ENCODE measurements at regions not wholly inside any gene's neighbourhood (a gene's known extent, or its start where the extent isn't known, plus 50 kb on each side); places are given as distances from the start of the nearest gene placed in this dataset.

DNA sequence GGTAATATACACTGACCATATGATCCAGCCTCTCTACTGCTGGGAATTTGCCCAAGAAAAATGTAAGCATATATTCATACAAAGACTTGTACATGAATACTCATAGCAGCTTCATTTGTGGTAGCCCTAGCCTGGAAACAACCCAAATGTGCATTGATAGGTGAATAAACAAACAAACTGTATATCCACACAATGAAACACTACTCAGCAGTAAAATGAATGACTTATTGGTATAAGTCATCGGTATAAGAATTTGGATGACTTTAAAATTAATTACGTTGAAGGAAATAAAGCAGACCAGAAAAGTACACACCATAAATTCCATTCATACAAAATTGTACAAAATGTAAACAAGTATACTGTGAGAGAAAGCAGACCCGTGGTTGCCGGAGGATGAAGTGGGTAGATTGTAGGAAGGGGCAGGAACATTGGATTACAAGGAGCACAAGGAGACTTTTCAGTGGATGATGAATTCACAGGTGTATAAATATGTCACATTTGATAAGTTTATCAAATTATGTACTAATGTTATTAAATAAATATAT, 376.7 kb downstream of the TDRD15 start:
- DNase-seq (ENCODE audit: low read depth in 2 of 2) = no peak

DNA sequence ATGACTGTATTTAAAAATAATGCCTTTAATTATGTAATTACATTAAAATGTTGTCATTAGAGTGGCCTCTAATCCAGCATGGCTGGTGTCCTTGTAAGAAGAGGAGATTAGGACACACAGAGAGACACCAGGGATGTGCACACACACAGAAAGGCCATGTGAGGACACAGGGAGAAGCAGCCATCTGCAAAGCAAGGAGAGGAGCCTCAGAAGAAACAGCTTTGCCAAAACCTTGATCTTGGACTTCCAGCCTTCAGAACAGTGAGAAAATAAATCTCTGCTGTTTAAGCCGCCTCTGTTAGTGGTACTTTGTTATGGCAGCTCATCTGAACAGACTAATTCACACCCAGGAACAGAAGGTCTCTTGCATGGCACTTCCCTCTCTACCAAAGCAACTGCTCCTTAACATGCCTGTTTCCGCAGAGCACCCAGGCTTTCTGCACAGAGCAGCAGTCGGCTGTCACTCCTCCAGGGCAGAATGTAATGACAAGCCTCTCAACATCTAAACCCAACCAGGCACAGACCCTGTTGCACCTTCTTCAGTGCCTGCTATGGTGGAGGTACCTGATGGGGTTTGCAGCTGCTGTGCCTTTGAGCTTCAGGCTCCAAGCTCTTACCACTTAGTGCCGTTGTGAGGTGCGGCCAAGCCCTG, 377.7 kb downstream of the TDRD15 start:
- DNase-seq (ENCODE audit: low read depth in 2 of 2) = no peak

DNA sequence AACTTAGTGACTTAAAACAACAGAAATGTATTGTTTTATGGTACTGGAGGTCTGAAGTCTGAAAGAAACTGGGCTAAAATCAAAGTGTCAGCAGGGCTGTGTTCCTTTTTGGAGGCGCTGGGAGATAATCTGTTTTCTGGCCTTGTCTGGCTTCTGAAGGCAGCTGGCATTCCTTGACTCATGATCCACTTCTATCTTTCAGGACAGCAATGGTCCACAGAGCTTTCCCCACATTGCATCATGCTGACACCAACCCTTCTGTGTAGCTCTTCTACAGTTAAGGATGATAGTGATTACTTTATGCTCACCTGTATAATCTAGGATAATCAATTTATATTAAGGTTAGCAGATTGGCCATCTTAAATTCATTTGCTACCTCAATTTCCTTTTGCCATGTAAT, 392.1 kb downstream of the TDRD15 start:
- no peak for DNase-seq (ENCODE audit: low read depth in 2 of 2)

DNA sequence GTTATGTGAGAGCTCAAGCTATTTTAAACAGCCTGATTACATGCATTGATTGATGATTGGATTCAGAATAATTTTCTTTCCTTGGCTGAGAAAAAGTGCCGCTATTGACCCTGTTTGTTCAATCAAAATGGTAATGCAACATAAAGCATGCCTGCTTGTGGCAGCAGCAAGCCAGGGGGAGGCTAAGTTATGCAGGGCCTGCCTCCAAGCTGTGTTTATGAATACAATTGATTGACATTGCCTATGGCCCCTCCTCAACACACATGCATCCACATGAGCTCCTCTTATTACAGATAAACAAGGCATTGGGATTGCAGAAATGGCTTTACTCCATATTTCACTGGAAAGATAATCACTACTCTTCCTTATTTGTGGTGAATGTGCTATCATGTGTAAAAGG, 395.6 kb downstream of the TDRD15 start:
- DNase-seq (ENCODE audit: low read depth in 2 of 2) = no peak

DNA sequence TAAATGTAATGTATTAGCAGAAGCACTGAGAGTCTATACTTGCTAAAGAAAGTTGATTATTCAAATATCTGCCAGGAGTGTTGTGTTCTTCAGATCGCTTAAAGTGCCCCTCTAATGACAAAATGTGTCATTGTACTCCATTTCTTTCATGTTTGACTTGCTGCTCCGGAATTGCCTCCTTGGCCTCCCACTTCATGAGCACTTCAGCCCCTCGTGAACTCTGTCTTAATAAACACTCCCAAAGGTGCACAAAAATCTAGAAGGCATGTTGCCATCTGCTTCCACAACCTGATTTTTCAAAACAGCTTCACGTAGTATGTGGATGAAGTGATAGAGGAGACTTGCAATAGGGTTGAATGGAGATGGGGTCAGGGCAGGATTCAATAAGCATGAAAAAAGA, 396.1 kb downstream of the TDRD15 start:
- no peak for DNase-seq (ENCODE audit: low read depth in 2 of 2)

DNA sequence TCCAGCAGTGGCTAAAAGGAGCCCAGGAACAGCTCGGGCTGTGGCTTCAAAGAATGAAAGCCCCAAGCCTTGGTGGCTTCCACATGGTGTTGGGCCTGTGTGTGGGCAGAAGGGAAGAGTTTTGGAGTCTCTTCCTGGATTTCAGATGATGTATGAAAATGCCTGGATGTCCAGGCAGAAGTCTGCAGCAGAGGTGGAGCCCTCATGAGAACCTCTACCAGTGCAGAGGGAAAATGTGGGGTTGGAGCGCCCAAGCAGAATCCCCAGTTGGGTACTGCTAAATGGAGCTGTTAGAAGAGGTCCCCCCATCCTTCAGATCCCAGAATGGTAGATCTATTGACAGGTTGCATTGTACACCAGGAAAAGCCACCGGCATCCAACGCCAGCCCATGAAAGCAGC, 412.1 kb downstream of the TDRD15 start:
- no peak for DNase-seq (ENCODE audit: low read depth in 2 of 2)

DNA sequence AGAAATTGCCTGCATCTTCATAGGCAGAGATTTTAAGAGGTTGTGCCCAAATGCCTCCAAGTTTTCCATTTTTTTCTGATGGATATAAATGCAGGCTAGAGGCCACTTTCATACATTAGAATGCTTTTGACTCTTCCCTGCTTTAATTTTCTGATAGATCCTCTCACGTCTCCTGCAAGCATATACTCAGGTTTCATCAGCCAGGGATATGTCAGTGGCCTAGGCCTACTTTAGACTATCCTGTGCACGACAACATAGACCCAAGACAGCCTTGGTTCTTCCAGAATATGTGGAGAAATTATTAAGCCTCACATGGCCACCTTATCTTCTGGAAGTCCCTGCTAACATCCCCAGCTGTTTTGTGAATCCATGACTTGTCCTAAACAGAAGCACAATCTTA, 415.9 kb downstream of the TDRD15 start:
- DNase-seq (ENCODE audit: low read depth in 2 of 2) = no peak

DNA sequence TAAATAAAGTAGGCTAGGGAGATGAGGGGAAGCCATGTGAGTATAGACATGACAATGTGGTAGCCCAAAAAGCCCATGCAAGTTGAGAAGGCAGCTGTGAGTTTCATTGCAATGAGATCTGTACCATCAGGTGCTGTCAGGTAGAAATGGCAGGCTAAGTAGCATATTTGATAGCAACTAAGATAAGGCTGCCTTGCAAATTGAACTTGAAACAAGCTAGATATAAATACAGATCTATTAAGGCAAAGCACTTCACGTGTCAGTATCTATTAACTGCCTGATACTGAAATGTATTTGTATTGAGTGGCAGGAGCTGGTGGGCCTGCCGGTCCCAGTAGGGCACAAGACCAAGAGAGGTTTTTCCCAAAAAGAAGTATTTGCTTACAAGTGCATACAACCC, 419.9 kb downstream of the TDRD15 start:
- DNase-seq (ENCODE audit: low read depth in 2 of 2) = no peak

DNA sequence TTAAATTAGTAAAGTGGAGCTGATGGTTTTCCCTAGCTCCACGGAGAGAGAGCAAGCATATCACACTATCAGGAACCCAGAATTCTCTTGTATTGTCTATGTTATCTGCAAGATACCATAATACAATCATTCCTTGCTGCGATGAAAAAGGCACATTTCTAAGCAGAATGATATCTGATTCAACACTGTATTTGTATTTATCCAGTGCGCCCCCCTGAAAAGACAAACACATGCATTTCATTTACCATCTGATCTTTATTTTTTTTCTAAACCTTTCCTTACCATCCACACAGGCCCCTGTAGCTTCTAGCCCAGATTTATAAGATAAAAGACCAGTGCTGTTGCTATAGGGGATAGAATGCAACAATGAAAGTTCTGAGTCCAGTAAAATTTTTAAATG, 420.6 kb downstream of the TDRD15 start:
- DNase-seq (ENCODE audit: low read depth in 2 of 2) = no peak

DNA sequence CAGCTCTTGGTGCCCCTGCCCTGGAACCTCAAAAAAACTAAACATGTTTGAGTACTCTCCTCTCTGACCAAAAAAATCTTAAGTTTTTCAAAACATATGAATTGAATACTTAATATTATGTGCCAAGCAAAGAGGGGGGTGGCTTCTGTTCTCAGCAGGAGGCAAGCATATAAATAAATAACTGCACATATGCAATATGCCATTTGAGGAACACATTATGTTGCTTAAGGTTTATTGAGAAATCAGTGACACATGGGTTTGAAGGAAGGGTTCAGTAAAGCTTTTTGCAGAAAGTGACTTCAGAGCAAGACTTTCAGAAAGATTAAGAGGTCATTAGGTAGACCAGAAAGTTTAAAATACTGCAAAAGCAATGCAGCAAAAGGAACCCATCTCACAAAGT, 429.2 kb downstream of the TDRD15 start:
- DNase-seq (ENCODE audit: low read depth in 2 of 2) = no peak

DNA sequence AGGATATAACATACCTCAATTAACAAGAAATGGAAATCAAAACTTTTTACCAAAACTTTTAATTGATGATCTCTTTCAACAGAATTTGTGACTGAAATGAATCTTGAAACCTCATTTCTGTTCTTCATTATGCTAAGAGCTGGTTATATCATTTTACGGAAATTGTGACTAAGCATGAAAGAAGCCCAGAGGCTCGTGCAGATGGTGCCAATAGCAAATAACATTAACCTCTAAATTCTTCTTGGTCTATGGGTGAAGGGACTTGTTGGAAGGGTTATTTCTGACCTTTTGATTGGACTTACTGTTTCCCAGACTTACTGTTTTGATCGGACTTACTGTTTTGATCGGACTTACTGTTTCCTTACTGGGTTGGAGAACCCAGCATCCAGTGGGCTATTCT, 435.6 kb downstream of the TDRD15 start:
- no peak for DNase-seq (ENCODE audit: low read depth in 2 of 2)

DNA sequence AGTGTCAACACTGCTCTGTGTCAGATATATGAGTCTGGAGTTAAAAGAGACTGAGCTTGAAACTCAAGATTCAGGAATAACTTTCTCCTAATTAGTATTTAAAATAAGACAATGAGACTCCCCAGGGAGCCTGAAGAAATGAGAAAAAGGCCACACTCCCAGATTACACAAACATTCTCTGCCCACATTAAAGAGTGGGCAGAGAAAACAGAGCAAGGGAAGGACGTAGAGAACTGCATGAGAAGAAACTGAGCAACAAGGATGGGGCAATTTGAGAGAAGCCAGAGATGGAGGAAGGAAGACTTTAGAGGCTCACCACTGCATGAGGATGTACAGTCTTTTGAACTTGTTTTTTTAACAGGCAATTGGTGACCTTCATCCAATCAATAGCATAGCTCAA, 438.2 kb downstream of the TDRD15 start:
- no peak for DNase-seq (ENCODE audit: low read depth in 2 of 2)

DNA sequence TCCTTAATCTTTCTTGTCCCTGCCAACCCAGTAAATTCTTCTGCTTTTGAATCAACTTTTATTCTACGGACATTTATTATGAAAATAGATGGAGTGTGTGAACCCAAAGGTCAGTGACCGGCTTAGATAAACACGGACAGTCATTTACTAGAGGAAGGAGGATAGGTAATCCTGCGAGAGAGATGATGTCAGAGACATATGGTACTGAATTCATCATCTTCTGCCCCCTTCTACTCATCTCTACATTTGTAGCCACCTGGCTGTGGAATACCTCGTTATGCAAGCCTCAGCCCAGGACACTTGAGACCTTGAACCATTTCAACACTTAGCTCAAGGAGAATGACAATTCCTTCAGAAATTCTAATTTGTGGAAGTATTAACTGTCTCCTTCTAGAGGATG, 443.6 kb downstream of the TDRD15 start:
- no peak for DNase-seq (ENCODE audit: low read depth in 2 of 2)

DNA sequence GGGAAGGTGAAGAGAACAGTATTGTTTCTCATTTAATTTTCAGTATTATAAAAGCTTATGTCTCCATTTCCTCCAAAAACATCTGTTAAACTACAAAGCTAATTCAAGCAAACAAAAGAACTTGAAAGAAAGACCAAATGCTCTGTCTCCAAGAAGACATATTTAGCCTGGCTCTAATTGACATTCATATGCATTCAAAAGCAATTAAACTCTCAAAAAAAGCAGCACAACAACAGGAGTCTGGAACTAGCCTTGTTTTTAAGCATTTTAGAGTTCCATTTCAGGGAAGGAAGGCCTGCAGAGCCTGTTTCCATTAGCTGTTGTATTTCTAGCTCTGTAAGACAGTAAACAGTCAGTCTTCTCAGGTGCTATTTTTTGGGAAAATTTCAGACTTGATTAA, 447.9 kb downstream of the TDRD15 start:
- no peak for DNase-seq (ENCODE audit: low read depth in 2 of 2)

DNA sequence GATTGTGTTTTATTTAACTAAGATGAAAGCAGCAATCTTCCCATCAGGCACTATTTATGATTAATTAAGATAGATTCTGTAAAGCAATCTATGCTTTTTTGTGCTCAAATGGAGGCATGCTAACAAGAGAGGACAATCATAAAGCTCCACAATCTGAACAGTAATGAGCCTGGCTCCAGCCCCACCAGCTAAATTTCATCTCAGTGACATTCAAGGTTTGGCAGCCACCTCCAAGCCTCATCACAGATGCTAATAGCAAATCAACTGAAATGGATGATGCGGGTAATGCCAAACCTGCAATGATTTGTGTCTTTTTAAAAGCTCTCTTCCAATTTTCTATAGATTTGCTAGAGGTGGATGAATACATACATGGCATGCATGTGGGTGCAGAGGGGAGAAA, 456.6 kb downstream of the TDRD15 start:
- no peak for DNase-seq (ENCODE audit: low read depth in 2 of 2)

DNA sequence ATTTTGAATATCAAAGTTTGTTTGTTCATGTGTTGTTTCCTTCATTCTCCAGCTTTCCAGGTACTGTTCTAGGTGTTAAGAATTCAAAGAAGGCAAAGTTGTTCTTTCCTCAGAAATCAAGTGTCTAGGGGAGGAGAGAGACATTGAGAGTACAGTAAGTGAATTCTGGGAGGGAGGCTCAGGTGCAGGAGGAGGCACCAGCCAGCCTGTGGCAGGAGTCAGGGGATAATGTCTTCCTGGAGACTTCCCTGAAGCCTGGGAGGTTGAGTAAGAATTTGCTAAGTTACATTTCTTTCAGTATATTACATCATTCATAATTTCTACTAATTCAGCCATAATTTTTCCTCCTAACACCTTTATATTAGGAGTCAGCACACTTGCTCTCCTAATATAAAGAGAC, 462.1 kb downstream of the TDRD15 start:
- DNase-seq (ENCODE audit: low read depth in 2 of 2) = no peak

DNA sequence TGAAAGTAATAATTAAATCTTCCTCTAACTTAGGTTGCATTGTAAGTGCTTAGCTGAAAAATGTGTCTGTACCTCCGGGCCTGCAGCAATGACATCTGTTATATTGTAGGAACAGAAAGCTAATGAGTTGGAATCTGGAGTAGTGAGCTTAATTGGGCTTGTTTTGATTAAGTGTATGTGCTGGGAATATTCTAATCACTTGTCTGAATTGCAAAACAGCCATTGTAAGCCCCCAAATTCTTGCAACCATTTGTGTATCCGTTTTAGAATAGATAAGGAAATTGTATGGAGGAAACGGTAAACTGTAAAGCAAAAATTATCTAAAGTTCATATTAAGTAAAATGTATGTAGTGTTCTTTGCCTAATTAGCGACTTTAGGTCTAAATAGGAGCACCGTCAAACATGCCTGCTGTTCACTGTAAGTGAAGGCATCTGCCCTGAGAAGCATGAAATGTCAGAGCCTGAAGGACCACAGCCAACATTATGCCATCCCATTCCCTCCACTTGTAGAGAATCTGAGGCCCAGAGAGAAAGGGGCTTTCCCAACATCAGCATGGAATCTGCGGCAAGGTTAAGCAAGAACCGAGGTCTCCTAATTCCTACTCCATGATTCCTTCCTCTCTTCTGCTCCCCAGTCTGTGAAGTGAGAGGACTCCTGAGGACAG, 466.4 kb downstream of the TDRD15 start:
- DNase-seq (ENCODE audit: low read depth in 2 of 2) = no peak

DNA sequence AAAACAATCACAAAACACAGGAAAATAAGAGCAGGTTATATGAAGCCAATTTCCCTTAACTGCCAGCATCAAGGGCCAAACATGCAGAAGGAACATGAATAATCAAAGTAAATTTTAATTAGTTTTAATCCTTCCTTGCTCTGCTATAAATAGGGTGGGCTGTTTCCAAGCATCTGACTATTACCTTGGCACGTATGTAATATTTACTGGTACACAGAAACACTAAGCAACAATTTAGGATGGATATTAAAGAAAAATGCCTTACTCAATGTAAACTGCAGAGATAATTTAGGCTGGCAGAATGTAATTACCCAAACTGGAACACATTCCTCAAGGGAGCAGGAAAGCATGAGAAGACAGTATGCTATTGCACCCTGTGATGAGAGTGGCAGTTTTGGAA, 468.2 kb downstream of the TDRD15 start:
- no peak for DNase-seq (ENCODE audit: low read depth in 2 of 2)

DNA sequence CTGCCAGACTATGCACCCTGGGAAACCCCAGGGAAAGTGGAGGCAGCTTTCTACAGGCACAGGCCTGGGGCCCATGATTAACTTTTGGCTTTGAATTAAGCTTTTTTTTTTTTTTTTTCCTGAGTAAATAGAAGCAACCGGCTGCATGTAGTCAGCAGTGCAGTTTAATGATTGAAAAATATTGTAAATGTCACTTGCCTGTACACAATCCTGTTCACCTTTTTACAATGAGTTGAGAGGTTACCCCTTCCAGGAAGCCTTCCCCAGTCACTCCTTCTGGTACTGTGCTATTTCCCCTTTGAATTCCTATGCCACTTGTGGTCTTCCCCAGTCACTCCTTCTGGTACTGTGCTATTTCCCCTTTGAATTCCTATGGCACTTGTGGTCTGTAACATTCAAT, 475.6 kb downstream of the TDRD15 start:
- DNase-seq (ENCODE audit: low read depth in 2 of 2) = no peak

DNA sequence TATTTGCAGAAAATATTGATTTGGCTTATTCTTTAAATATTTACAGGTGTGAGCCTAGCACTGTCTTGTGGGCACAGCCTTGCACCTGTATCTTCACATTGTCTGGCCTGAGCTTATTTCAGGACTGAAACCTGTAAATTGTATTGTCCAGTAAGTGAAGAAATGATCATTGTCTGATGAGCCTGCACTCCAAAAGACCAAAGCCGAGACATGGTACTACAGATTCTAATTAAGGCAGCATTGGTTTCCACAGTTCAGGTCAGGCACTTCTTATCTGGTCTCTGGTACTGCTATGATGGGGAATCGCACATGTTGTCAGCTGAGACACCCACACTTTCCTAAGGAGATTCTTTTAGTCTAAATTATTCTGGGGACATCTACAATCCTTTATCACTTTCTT, 479.0 kb downstream of the TDRD15 start:
- DNase-seq (ENCODE audit: low read depth in 2 of 2) = no peak

DNA sequence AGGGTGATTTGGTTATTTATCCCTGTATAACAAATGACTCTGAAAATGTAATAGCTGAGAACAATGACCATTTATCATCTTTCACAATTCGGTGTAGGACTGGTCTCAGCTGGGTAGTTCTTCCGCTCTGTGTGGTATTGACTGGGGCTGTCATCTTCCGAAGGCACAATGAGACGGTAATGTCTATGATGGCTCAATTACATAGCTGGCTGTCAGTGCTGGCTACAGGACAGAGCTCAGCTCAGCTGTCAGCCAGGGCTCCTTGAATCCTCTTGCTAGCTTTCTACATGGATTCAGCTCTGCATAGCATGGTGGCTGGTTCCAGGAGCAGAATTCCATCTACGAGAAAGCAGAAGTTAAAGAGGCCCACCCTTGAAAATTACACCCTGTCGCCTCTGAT, 483.8 kb downstream of the TDRD15 start:
- no peak for DNase-seq (ENCODE audit: low read depth in 2 of 2)

DNA sequence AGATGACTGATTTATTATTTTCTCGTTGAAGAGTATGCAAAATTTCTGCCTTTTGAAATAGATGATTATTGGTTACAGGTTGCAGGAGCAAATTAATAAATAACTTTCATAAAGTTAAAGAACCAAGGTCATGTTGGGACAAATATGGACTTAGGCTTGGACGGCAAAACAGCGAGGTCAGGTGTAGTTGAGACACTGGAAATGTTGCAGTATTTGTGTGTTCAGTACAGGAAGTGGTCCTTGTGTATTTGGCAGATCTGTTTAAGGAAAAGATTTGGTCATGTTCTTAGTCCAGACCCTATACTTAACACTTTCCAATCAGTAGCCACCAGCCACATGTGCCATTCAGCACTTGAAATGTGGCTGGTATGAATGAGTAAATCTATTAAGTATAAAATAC, 486.5 kb downstream of the TDRD15 start:
- DNase-seq (ENCODE audit: low read depth in 2 of 2) = no peak

DNA sequence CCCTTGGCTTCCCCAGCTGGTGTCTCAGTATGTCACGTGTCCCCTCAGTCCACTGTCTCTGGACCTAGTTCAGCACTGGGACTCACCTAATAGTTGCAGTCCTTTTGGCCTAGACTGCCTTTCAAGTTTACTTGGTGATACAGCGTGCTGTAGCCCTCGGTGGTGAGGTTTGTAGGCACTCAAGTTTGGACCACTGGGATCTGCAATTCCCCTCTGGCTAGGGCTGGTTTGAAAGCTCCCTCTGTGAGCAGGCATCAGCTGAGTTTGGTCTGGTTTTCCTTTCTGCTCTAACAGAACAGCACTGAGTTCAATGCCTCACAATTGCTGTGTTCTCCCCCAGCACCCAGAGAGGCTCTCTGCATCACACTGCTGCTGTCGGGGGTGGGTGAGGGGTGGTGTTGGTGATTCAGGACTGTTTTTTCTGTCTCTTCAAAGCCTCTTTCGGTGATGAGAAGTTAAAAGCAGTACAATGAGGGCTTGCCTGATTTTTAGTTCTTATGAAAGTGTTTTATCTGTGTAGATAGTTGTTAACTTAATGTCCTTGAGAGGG, 494.2 kb downstream of the TDRD15 start:
- DNase-seq (ENCODE audit: low read depth in 2 of 2) = no peak
